ENCODE measurements at regions not wholly inside any gene's neighbourhood (a gene's known extent, or its start where the extent isn't known, plus 50 kb on each side); places are given as distances from the start of the nearest gene placed in this dataset.

DNA sequence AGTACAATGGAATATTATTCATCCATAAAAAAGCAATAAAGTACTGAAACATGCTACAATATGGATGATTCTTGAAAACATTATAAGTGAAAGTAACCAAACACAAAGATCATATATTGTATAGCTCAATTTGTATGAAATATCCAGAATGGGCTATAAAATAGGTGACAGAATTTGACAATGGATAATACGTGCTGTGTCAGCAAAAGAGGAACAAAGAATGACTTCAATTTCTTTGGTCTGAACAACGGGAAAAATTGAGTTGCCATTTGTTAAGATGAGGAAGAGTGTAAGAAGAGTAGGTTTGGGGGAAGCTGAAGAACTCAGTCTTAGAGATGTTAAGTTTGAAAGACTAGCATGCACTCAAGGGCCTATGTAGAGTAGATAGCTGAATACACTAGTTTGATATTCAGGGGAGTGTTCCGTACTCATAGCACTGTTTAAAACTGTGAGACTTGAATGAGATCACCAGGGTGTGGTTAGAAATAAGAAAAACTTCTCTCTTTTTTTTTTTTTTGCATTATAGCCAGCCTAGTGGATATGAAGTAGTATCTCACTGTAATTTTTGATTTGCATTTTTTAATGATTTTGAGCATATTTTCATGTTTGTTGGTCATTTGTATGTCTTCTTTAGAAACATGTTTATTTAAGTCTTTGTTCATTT is 213.6 kb downstream of the NR4A2 start:
- Histone ChIP-seq H3K4ac (ENCODE audit: low read depth, low read length) (no peak overlapping the region), H4K5ac (ENCODE audit: insufficient read length, low read depth, low read length) (no peak overlapping the region), H4K20me1 (ENCODE audit: control insufficient read depth, insufficient read depth, insufficient read length) (no peaks in the 10 kb centered on the region), H3K23ac (ENCODE audit: insufficient read length, low read depth, low read length) (no peak overlapping the region), H3K27ac (ENCODE audit: insufficient read length, low read depth, low read length) (no peak overlapping the region), H3K56ac (ENCODE audit: insufficient read length, low read depth, low read length) (no peak overlapping the region), H2BK15ac (ENCODE audit: low read depth, low read length) (no peak overlapping the region), H3K4me2 (ENCODE audit: insufficient read depth, insufficient read length, low read length) (no peak overlapping the region), H4K91ac (ENCODE audit: insufficient read length, low read depth, low read length) (no peak overlapping the region), H2BK20ac (ENCODE audit: low read depth, low read length, poor library complexity, severe bottlenecking) (no peak overlapping the region), H2BK12ac (ENCODE audit: insufficient read length, low read depth, low read length) (no peak overlapping the region), H3K18ac (ENCODE audit: insufficient read length, low read depth, low read length) (no peak overlapping the region), H2BK120ac (ENCODE audit: low read depth, low read length, poor library complexity, severe bottlenecking) (no peak overlapping the region), H3K23me2 (ENCODE audit: insufficient read length, low read depth, low read length, poor library complexity, severe bottlenecking) (no peaks in the 10 kb centered on the region), H3K79me1 (ENCODE audit: insufficient read depth, low read depth, low read length, poor library complexity, severe bottlenecking) (no peaks in the 10 kb centered on the region), H3K9ac (ENCODE audit: extremely low read depth, insufficient read length, low read length) (no peak overlapping the region), H3T11ph (ENCODE audit: low read length) (no peak overlapping the region), H2AFZ (ENCODE audit: low read length) (no peak overlapping the region), H3K9me3 (ENCODE audit: control insufficient read depth, low read depth, low read length) (no peaks in the 10 kb centered on the region), H2AK5ac (ENCODE audit: insufficient read length, low read length) (no peak overlapping the region), H3K14ac (ENCODE audit: insufficient read depth, low read length) (no peak overlapping the region), H4K8ac (replicated peaks; ENCODE audit: insufficient read length, low read depth, low read length) (no peak overlapping the region), H3K79me2 (ENCODE audit: insufficient read depth, low read length) (no peaks in the 10 kb centered on the region), H3K4me1 (ENCODE audit: insufficient read depth, low read length) (no peaks in the 10 kb centered on the region), H3K27me3 (ENCODE audit: insufficient read depth, low read length) (no peaks in the 10 kb centered on the region), H2BK5ac (ENCODE audit: insufficient read length, low read length) (no peak overlapping the region)
- Mint-ChIP-seq H3K27me3 (ENCODE audit: low read depth) (no peaks in the 10 kb centered on the region), H3K27ac (no peak overlapping the region), H3K4me1 (no peaks in the 10 kb centered on the region), H3K36me3 (ENCODE audit: insufficient read depth in 1 of 3, low read depth in 3 of 3) (peaks cover 16 to 25% (median 21%) of the 10 kb centered on the region in 3 experiments), H3K9me3 (peaks cover 16 to 17% of the 10 kb centered on the region in 2 experiments; a peak in 4 of 5 replicates), H3K4me3 (no peak overlapping the region)
- no CpG with 5 or more reads among the region's 3 CpGs for WGBS (ENCODE audit: extremely low coverage, insufficient read length, low lambda C conversion rate)
- DNase-seq: no peak
- TF ChIP-seq CTCF (conservative IDR thresholded peaks at IDR 0.05): no peak

Data from H9 (cell line).